ENCODE measurements at regions not wholly inside any gene's neighbourhood (a gene's known extent, or its start where the extent isn't known, plus 50 kb on each side); places are given as distances from the start of the nearest gene placed in this dataset.

DNA sequence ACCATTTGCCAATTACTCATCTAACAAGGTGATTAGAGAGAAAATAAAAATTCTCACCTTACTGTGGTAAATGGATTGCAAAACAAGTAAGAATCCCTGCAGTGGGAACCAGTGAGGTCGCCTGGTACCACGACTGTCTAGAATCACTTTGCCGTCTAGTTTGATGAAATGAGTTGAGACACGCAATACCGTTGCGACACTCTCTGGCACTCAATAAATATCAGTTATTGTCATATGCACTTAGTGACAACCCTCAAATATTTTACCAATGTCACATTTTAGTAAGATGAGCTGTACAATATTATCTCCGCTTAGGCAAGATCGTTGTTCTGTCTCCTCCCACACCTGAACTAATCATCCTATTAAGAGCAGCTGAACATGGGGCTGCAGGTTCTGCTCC, 114.4 kb upstream of the ADARB2 start:
- Histone ChIP-seq H3K27me3 (ENCODE audit: control insufficient read depth, insufficient read depth, low read length) (no peaks in the 10 kb centered on the region), H3K9me3 (ENCODE audit: control insufficient read depth in 2 of 3, insufficient read depth in 1 of 3, low read length in 3 of 3) (no peaks in the 10 kb centered on the region), H3K4me3 (ENCODE audit: low read length in 3 of 3) (no peak overlapping the region), H3K36me3 (ENCODE audit: control insufficient read depth in 2 of 3, insufficient read depth in 3 of 3, low read length in 3 of 3) (no peaks in the 10 kb centered on the region), H3K9ac (ENCODE audit: low read length in 3 of 3) (no peak overlapping the region), H3K27ac (ENCODE audit: low read depth in 2 of 2, low read length in 2 of 2) (no peak overlapping the region), H3K4me1 (ENCODE audit: control insufficient read depth in 2 of 3, insufficient read depth in 2 of 3, low read depth in 1 of 3, low read length in 3 of 3) (no peaks in the 10 kb centered on the region)
- no peak for FAIRE-seq
- no peak for DNase-seq
- TF ChIP-seq, protein P1, sequence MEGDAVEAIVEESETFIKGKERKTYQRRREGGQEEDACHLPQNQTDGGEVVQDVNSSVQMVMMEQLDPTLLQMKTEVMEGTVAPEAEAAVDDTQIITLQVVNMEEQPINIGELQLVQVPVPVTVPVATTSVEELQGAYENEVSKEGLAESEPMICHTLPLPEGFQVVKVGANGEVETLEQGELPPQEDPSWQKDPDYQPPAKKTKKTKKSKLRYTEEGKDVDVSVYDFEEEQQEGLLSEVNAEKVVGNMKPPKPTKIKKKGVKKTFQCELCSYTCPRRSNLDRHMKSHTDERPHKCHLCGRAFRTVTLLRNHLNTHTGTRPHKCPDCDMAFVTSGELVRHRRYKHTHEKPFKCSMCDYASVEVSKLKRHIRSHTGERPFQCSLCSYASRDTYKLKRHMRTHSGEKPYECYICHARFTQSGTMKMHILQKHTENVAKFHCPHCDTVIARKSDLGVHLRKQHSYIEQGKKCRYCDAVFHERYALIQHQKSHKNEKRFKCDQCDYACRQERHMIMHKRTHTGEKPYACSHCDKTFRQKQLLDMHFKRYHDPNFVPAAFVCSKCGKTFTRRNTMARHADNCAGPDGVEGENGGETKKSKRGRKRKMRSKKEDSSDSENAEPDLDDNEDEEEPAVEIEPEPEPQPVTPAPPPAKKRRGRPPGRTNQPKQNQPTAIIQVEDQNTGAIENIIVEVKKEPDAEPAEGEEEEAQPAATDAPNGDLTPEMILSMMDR (IDR thresholded peaks at IDR 0.05; ENCODE audit: borderline replicate concordance, extremely low read depth, insufficient read depth), result no peak
- intact Hi-C loops (cut with DNase I), result no loop called here

DNA sequence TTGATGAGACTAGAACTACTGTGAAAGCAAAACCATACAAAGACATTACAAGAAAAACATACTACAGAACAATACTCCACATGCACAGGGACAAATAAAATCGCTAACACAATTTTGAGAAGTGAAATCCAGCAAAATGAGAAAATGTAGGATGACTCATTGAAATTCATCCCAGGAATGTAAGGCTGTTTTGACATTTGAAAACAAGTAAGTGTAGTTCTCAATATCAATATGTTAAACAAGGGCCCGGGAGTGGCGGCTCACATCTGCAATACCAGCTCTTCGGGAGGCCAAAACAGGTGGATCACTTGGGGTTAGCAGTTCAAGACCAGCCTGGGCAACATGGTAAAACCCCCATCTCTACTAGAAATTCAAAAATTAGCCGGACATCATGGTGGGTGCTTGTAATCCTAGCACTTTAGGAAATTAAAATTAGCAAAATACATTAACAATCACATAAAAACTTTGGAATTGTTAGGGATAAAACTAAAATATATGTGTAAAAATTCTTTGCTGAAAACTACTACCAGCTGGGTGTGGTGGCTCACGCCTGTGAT, 113.7 kb upstream of the ADARB2 start:
- Histone ChIP-seq H3K4me3 (ENCODE audit: low read length in 3 of 3) (no peak overlapping the region), H3K27ac (ENCODE audit: low read depth in 2 of 2, low read length in 2 of 2) (no peak overlapping the region), H3K36me3 (ENCODE audit: control insufficient read depth in 2 of 3, insufficient read depth in 3 of 3, low read length in 3 of 3) (no peaks in the 10 kb centered on the region), H3K27me3 (ENCODE audit: control insufficient read depth, insufficient read depth, low read length) (no peaks in the 10 kb centered on the region), H3K4me1 (ENCODE audit: control insufficient read depth in 2 of 3, insufficient read depth in 2 of 3, low read depth in 1 of 3, low read length in 3 of 3) (no peaks in the 10 kb centered on the region), H3K9me3 (ENCODE audit: control insufficient read depth in 2 of 3, insufficient read depth in 1 of 3, low read length in 3 of 3) (no peaks in the 10 kb centered on the region), H3K9ac (ENCODE audit: low read length in 3 of 3) (no peak overlapping the region)
- no peak for DNase-seq
- TF ChIP-seq, protein P1 (IDR thresholded peaks at IDR 0.05; ENCODE audit: borderline replicate concordance, extremely low read depth, insufficient read depth), result no peak
- intact Hi-C loops (cut with DNase I), result no loop called here
- FAIRE-seq, result no peak

DNA sequence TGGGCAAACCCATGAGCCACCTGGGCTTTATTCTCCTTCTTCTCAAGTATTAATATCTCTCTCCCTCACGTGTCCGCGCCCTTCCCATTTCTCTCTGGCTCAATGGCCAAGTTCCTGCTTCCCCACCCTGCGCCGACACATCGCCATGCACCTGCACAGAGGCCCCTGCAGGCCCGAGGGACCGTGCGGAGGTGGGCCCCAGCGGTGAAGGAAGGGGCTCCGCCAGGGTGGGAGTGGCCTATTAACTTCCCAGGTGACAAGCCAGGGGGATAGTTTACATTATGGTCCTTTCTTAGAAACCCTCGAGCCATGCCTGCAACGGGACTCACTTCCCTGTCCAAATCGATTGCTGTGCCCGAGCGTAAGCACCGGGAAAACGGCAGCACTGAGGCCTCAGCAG, 110.0 kb upstream of the ADARB2 start:
- Histone ChIP-seq H3K4me1 (ENCODE audit: control insufficient read depth in 2 of 3, insufficient read depth in 2 of 3, low read depth in 1 of 3, low read length in 3 of 3) (no peaks in the 10 kb centered on the region), H3K27ac (ENCODE audit: low read depth in 2 of 2, low read length in 2 of 2) (no peak overlapping the region), H3K9me3 (ENCODE audit: control insufficient read depth in 2 of 3, insufficient read depth in 1 of 3, low read length in 3 of 3) (no peaks in the 10 kb centered on the region), H3K27me3 (ENCODE audit: control insufficient read depth, insufficient read depth, low read length) (no peaks in the 10 kb centered on the region), H3K36me3 (ENCODE audit: control insufficient read depth in 2 of 3, insufficient read depth in 3 of 3, low read length in 3 of 3) (no peaks in the 10 kb centered on the region), H3K9ac (ENCODE audit: low read length in 3 of 3) (no peak overlapping the region), H3K4me3 (ENCODE audit: low read length in 3 of 3) (no peak overlapping the region)
- TF ChIP-seq, protein P1 (IDR thresholded peaks at IDR 0.05; ENCODE audit: borderline replicate concordance, extremely low read depth, insufficient read depth), result no peak
- FAIRE-seq (no peak), DNase-seq (no peak)
- intact Hi-C loops (cut with DNase I), result no loop called here

DNA sequence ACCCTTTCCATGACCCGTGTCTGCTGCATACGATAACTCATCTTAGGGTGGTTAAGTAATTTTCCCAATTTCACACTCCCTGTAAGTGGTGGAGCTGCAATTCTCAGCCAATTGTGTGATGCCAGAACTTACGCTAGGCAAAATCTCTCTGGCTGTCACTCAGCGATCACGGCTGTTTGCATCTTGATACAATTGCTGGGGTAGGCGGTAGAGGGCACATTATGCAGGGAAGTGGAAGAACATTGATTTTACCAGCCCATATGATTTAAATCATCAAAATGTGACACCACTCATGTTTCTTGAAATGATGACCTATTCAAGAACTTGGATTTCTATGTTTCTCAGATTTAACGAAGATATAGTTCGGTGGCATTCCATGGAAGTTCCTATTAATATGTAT, 108.7 kb upstream of the ADARB2 start:
- no peak overlapping the region for H3K27ac ChIP-seq (ENCODE audit: low read depth in 2 of 2, low read length in 2 of 2)
- no peaks in the 10 kb centered on the region for H3K27me3 ChIP-seq (ENCODE audit: control insufficient read depth, insufficient read depth, low read length)
- H3K4me3 ChIP-seq (ENCODE audit: low read length in 3 of 3), result no peak overlapping the region
- no peak for FAIRE-seq
- H3K9ac ChIP-seq (ENCODE audit: low read length in 3 of 3), result no peak overlapping the region
- DNase-seq, result no peak
- TF ChIP-seq, protein P1 (IDR thresholded peaks at IDR 0.05; ENCODE audit: borderline replicate concordance, extremely low read depth, insufficient read depth), result no peak
- intact Hi-C loops (cut with DNase I), result no loop called here
- H3K9me3 ChIP-seq (ENCODE audit: control insufficient read depth in 2 of 3, insufficient read depth in 1 of 3, low read length in 3 of 3), result no peaks in the 10 kb centered on the region
- H3K4me1 ChIP-seq (ENCODE audit: control insufficient read depth in 2 of 3, insufficient read depth in 2 of 3, low read depth in 1 of 3, low read length in 3 of 3), result no peaks in the 10 kb centered on the region
- no peaks in the 10 kb centered on the region for H3K36me3 ChIP-seq (ENCODE audit: control insufficient read depth in 2 of 3, insufficient read depth in 3 of 3, low read length in 3 of 3)

Data from kidney (tissue), 13 donors.